Ectodermal cell (in vitro differentiated cells): ENCODE measurements at regions not wholly inside any gene's neighbourhood (a gene's known extent, or its start where the extent isn't known, plus 50 kb on each side); places are given as distances from the start of the nearest gene placed in this dataset.

Experiments
- H3K27ac ChIP-seq: 2 replicates; pipeline ENCODE4 v1.7.0; 2013; ENCODE audit warnings: mild to moderate bottlenecking, low read depth, low read length; ENCODE audit not compliant: insufficient read depth, poor library complexity, severe bottlenecking
- H3K27me3 ChIP-seq: 2 replicates; pipeline ENCODE4 v1.7.0; 2013; ENCODE audit warnings: mild to moderate bottlenecking, low read length; ENCODE audit not compliant: insufficient read depth, control insufficient read depth, poor library complexity, severe bottlenecking
- H3K36me3 ChIP-seq: one replicate; pipeline ENCODE4 v1.7.0; 2013; ENCODE audit warnings: low read length; ENCODE audit not compliant: control insufficient read depth, insufficient read depth
- H3K4me1 ChIP-seq: one replicate; pipeline ENCODE4 v1.7.0; 2013; ENCODE audit warnings: low read length; ENCODE audit not compliant: control insufficient read depth, insufficient read depth
- H3K4me3 ChIP-seq: 2 replicates; pipeline ENCODE4 v1.7.0; 2013; ENCODE audit warnings: low read depth, low read length, control low read depth; ENCODE audit not compliant: insufficient read depth
- H3K9me3 ChIP-seq: 2 replicates; pipeline ENCODE4 v1.7.0; 2013; ENCODE audit warnings: mild to moderate bottlenecking, low read length, moderate library complexity; ENCODE audit not compliant: control insufficient read depth
- WGBS, 2 experiments: methylation state at CpG; one replicate each; pipeline ENCODE4 v1.1.7; 2013; ENCODE audit warnings: missing lambda C conversion rate in 2 of 2; 5-methylcytosine and 5-hydroxymethylcytosine counted together

GRCh38 chr13:105787632-105788031, 747.8 kb downstream of the EFNB2 start:
- 93 to 95% methylated on average over 9 of the region's 9 CpGs for WGBS, 2 experiments

GRCh38 chr13:105785436-105785835, 750.0 kb downstream of the EFNB2 start:
- Histone ChIP-seq H3K4me1 (no peaks in the 10 kb centered on the region), H3K27me3 (no peaks in the 10 kb centered on the region), H3K36me3 (no peaks in the 10 kb centered on the region), H3K9me3 (no peaks in the 10 kb centered on the region), H3K27ac (no peak overlapping the region), H3K4me3 (no peak overlapping the region)
- WGBS, 2 experiments: 100% methylated on average over 1 of the region's 2 CpGs; no CpG with 5 or more reads in 1 of the 2 experiments

More at GRCh38 chr13:105787632-105788031, 747.8 kb downstream of the EFNB2 start:
- Histone ChIP-seq H3K9me3 (no peaks in the 10 kb centered on the region), H3K4me1 (no peaks in the 10 kb centered on the region), H3K36me3 (no peaks in the 10 kb centered on the region), H3K27me3 (no peaks in the 10 kb centered on the region), H3K4me3 (no peak overlapping the region), H3K27ac (no peak overlapping the region)

DNA sequence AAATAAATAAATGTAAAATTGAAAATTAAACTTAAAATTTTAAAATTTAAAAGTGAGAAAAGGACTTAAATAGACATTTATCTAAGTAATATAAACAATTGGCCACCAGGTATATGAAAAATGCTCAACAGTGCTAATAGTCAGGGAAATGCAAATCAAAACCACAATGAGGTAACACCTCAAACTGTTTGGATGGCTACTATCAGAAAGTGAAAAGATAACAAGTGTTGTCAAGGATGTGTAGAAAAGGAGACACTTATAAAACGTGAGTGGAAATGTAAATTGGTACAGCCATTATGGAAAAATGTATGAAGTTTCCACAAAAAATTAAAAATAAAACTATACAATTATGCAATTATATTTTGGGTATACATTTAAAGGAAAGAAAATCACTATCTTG, 752.2 kb downstream of the EFNB2 start:
- H3K27me3 ChIP-seq: no peaks in the 10 kb centered on the region
- no peak overlapping the region for H3K4me3 ChIP-seq
- no peaks in the 10 kb centered on the region for H3K36me3 ChIP-seq
- no CpG with 5 or more reads among the region's 1 CpG for WGBS, 2 experiments
- no peaks in the 10 kb centered on the region for H3K4me1 ChIP-seq
- H3K27ac ChIP-seq: no peak overlapping the region
- no peaks in the 10 kb centered on the region for H3K9me3 ChIP-seq

DNA sequence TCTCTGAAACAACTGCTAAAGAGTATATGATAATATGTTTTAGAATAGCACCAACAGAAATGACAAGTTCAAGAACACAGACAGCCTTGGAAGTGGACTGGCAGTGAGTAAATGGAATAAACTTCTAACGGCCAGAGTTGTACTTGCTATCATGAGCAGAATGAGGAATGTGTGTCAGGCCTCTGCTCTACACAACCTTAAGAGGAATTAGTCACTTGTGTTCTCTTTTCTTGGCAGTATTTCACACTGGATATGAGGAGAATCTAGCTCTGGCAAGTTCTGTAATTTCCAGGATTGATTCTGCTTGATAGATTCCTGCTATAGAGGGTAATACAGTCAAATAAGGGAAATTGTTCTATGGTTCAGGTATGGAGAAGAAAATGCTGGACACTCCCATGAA, 757.3 kb downstream of the EFNB2 start:
- Histone ChIP-seq H3K27ac (no peak overlapping the region), H3K36me3 (no peaks in the 10 kb centered on the region), H3K27me3 (no peaks in the 10 kb centered on the region), H3K4me1 (peaks cover under 1% of the 10 kb centered on the region), H3K9me3 (no peaks in the 10 kb centered on the region), H3K4me3 (no peak overlapping the region)
- 77 to 100% methylated on average over 1 of the region's 1 CpG for WGBS, 2 experiments

- H3K4me1 ChIP-seq: peaks cover 7% of the 10 kb centered on the region
- 79 to 80% methylated on average over 7 of the region's 7 CpGs for WGBS, 2 experiments
- H3K36me3 ChIP-seq: no peaks in the 10 kb centered on the region
- H3K27ac ChIP-seq: no peak overlapping the region
- H3K4me3 ChIP-seq: no peak overlapping the region
- H3K27me3 ChIP-seq: no peaks in the 10 kb centered on the region
- H3K9me3 ChIP-seq: no peaks in the 10 kb centered on the region
Observed at GRCh38 chr13:105774739-105775460, 760.6 kb downstream of the EFNB2 start.

DNA sequence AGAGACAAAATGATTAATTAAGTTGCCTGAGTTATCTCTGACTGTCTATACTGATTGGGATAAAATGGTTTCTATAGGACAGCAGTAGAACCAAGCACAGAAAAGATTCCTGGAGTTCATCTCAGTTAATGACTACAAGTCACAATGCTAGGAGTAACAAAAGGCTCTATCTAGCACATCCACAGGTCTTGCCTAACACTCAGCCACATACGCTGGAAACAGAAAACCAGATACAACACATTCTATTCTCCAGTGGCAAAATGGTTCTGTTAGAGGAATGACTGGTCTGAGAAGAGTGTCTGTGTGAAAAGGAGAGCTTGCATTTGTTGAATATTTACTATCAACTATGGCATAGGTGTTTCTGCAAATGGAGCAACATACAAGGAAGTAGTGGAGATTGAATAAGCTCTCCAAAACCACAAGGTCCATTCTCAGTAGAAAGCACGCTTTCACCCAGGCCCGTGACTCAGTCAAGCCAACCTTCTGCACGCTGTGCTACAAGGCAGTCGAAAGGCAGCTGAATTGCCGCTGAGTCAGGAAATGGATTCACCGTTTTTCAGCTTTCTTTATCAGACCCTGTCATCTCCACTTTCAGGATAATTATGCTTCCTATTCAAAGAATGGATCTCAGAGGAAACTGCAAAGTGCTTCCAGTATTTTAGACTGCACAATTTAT, 761.5 kb downstream of the EFNB2 start:
- no peaks in the 10 kb centered on the region for H3K27me3 ChIP-seq
- H3K4me1 ChIP-seq: peaks cover 7% of the 10 kb centered on the region
- H3K4me3 ChIP-seq: no peak overlapping the region
- WGBS, 2 experiments: 78 to 90% methylated on average over 6 to 7 of the region's 7 CpGs
- H3K36me3 ChIP-seq: no peaks in the 10 kb centered on the region
- H3K9me3 ChIP-seq: no peaks in the 10 kb centered on the region
- no peak overlapping the region for H3K27ac ChIP-seq

DNA sequence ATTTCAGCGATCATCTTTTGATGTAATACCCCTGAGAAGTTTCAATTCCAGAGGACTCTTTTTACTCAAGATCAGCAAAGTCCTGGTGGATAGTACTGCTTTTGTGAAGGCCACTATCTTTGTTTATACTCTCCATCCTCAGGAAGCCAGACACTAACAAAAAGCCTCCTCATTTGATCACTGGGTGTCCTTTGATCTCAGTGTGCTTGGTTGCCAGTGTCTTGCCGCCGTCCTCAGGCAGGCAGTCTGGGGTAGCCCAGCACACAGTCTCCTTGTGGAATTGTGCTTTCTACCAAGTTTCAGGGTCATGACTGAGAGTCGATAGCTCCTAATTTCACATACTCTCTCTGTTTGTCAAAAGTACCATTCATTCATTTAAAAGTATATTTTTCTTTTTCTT, 762.2 kb downstream of the EFNB2 start:
- peaks cover 7% of the 10 kb centered on the region for H3K4me1 ChIP-seq
- no peaks in the 10 kb centered on the region for H3K36me3 ChIP-seq
- WGBS, 2 experiments: 43 to 48% methylated on average over 4 of the region's 4 CpGs
- H3K27me3 ChIP-seq: no peaks in the 10 kb centered on the region
- H3K9me3 ChIP-seq: no peaks in the 10 kb centered on the region
- H3K4me3 ChIP-seq: no peak overlapping the region
- no peak overlapping the region for H3K27ac ChIP-seq

DNA sequence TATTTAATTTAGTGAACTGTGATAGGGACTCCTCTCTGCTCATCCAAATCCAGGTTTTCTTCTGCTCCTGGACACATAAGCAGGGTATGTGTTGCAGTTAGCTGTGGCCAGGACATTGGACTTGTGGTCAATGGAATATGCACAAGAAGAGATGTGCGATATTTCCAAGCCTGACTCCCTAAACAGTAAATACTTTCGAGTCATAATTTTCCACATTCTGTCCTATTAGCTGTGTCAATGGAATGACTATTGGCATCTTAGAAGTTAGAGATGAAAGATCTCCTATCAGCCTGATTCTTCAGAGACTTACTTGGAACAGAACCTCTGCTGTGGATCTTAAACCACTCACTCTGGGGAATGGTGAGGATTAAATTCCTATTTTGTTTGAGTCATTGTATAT, 771.0 kb downstream of the EFNB2 start:
- no peak overlapping the region for H3K4me3 ChIP-seq
- no peaks in the 10 kb centered on the region for H3K9me3 ChIP-seq
- H3K4me1 ChIP-seq: no peaks in the 10 kb centered on the region
- no peak overlapping the region for H3K27ac ChIP-seq
- WGBS, 2 experiments: 91 to 92% methylated on average over 2 of the region's 2 CpGs
- H3K27me3 ChIP-seq: no peaks in the 10 kb centered on the region
- no peaks in the 10 kb centered on the region for H3K36me3 ChIP-seq

- H3K27me3 ChIP-seq: no peaks in the 10 kb centered on the region
- 94 to 99% methylated on average over 2 of the region's 2 CpGs for WGBS, 2 experiments
- H3K27ac ChIP-seq: no peak overlapping the region
- no peaks in the 10 kb centered on the region for H3K36me3 ChIP-seq
- H3K9me3 ChIP-seq: no peaks in the 10 kb centered on the region
- H3K4me3 ChIP-seq: no peak overlapping the region
- H3K4me1 ChIP-seq: no peaks in the 10 kb centered on the region
Observed at GRCh38 chr13:105763851-105764250, 771.6 kb downstream of the EFNB2 start.

- no peaks in the 10 kb centered on the region for H3K27me3 ChIP-seq
- no peaks in the 10 kb centered on the region for H3K4me1 ChIP-seq
- H3K27ac ChIP-seq: no peak overlapping the region
- no peaks in the 10 kb centered on the region for H3K36me3 ChIP-seq
- no peaks in the 10 kb centered on the region for H3K9me3 ChIP-seq
- WGBS, 2 experiments: 90 to 96% methylated on average over 4 of the region's 4 CpGs
- H3K4me3 ChIP-seq: no peak overlapping the region
Observed at GRCh38 chr13:105762096-105762495, 773.4 kb downstream of the EFNB2 start.
